ENCODE measurements at regions not wholly inside any gene's neighbourhood (a gene's known extent, or its start where the extent isn't known, plus 50 kb on each side); places are given as distances from the start of the nearest gene placed in this dataset.

DNA sequence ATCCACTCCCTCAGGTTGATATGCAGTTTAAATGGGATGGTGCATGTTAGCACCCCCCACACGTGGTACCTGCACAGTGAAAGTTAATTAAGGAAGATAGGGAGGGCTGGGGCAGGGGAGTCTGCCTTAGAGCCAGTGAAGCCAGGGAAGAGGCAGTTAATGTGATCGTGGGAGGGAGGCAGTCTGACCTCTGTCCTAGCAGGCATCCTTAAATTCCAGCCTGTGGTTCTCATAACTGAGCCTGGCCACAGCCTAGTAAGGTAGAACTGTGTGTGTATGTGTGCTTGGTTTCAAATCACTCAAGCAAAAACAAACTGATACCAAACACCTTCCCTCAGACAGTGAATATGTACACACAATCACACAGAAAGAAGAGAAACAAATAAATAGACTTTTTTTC, 319.1 kb upstream of the TLE3 start:
- WGBS, 2 donors: 49 to 60% methylated on average over 2 of the region's 2 CpGs
- Histone ChIP-seq H3K4me3 (ENCODE audit: low read length in 2 of 2) (no peak overlapping the region), H3K36me3 (ENCODE audit: control insufficient read depth in 1 of 2, insufficient read depth in 2 of 2, low read length in 1 of 2) (no peaks in the 10 kb centered on the region)

DNA sequence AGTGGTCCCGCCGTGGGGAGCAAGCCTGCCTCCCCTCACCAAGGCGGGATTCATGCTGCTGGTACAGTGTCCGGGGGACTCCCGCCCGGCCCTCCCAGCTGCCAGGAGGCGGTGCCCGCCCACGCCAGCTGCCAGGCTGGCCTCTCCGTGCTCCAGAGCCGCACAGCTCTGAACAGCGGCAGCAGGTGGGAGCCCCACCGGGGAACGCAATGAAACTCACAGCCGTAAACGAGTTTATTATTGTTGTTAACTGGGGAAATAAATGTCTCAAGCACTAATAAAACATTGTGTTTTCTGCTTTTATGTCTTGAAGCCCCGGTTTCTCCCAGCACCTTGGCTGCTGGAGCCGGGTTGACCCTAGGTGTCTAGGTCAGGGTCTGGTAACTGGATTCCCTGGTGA, 317.7 kb upstream of the TLE3 start:
- WGBS, 2 donors: 87 to 91% methylated on average over 18 of the region's 18 CpGs
- no peak for DNase-seq
- Histone ChIP-seq H3K36me3 (ENCODE audit: control insufficient read depth in 1 of 2, insufficient read depth in 2 of 2, low read length in 1 of 2) (no peaks in the 10 kb centered on the region), H3K4me3 (ENCODE audit: low read length in 2 of 2) (no peak overlapping the region), H3K9me3 (ENCODE audit: control insufficient read depth, low read length) (peaks cover 2% of the 10 kb centered on the region), H3K27ac (ENCODE audit: low read depth in 1 of 2, low read length in 2 of 2) (no peak overlapping the region), H3K27me3 (ENCODE audit: control insufficient read depth in 1 of 2, insufficient read depth in 2 of 2, low read length in 1 of 2) (no peaks in the 10 kb centered on the region), H3K4me1 (ENCODE audit: control insufficient read depth in 1 of 2, insufficient read depth in 2 of 2, low read length in 2 of 2) (no peaks in the 10 kb centered on the region)
- intact Hi-C loops (cut with DNase I): no loop called here
- ATAC-seq (ENCODE audit: low FRiP score): no peak

More for the DNA sequence above, 319.1 kb upstream of the TLE3 start:
- H3K4me1 ChIP-seq (ENCODE audit: control insufficient read depth in 1 of 2, insufficient read depth in 2 of 2, low read length in 2 of 2): no peaks in the 10 kb centered on the region
- ATAC-seq (ENCODE audit: low FRiP score) (no peak), DNase-seq (no peak)
- H3K9me3 ChIP-seq (ENCODE audit: control insufficient read depth, low read length): peaks cover 2% of the 10 kb centered on the region
- H3K27me3 ChIP-seq (ENCODE audit: control insufficient read depth in 1 of 2, insufficient read depth in 2 of 2, low read length in 1 of 2): no peaks in the 10 kb centered on the region
- intact Hi-C loops (cut with DNase I): no loop called here
- H3K27ac ChIP-seq (ENCODE audit: low read depth in 1 of 2, low read length in 2 of 2): no peak overlapping the region

DNA sequence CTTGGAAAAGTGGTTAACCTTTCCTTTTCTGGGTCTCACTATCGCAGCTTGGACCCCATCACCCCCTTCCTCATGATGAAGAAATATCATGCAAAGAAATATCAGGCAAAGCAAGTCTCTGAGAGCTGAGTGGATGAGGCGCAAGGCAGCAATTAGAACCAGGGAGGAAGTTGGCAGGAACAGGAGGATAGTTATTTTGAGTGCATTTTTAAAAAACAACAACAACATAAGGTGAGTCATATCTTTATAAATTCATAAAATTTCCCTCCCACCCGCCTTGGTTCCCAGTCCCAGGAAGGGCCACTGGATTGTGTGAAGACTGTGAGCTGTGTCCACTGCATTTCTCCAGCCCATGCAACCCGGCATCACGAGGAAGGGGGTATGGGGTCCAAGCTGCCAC, 316.9 kb upstream of the TLE3 start:
- no peak overlapping the region for H3K4me3 ChIP-seq (ENCODE audit: low read length in 2 of 2)
- 93 to 95% methylated on average over 5 of the region's 5 CpGs for WGBS, 2 donors

DNA sequence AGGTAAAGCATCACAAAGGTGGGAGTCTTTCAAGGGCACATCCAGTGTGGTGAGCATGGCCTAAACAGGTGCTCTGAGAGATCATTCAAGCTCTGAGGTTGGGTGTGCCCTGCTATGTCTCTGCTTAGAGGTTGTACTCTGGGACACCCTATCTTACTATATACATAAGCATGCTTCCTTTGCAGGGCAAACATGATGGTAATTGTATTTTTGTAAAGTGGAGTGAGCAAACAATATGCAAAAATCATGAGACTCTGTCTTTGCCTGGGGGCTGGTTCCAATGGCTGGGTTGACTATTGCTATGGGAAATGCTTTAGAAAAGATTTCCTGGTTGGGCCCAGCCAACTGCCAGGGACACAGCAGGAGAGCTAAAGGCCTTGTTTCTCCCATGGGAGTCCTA, 315.1 kb upstream of the TLE3 start:
- DNase-seq (no peak), ATAC-seq (ENCODE audit: low FRiP score) (no peak)
- peaks cover 6% of the 10 kb centered on the region for H3K9me3 ChIP-seq (ENCODE audit: control insufficient read depth, low read length)
- no peaks in the 10 kb centered on the region for H3K27me3 ChIP-seq (ENCODE audit: control insufficient read depth in 1 of 2, insufficient read depth in 2 of 2, low read length in 1 of 2)
- no peaks in the 10 kb centered on the region for H3K36me3 ChIP-seq (ENCODE audit: control insufficient read depth in 1 of 2, insufficient read depth in 2 of 2, low read length in 1 of 2)
- H3K4me3 ChIP-seq (ENCODE audit: low read length in 2 of 2): no peak overlapping the region
- intact Hi-C loops (cut with DNase I): no loop called here
- H3K4me1 ChIP-seq (ENCODE audit: control insufficient read depth in 1 of 2, insufficient read depth in 2 of 2, low read length in 2 of 2): no peaks in the 10 kb centered on the region
- H3K27ac ChIP-seq (ENCODE audit: low read depth in 1 of 2, low read length in 2 of 2): no peak overlapping the region

More for the DNA sequence above, 316.9 kb upstream of the TLE3 start:
- Histone ChIP-seq H3K4me1 (ENCODE audit: control insufficient read depth in 1 of 2, insufficient read depth in 2 of 2, low read length in 2 of 2) (no peaks in the 10 kb centered on the region), H3K27me3 (ENCODE audit: control insufficient read depth in 1 of 2, insufficient read depth in 2 of 2, low read length in 1 of 2) (no peaks in the 10 kb centered on the region), H3K9me3 (ENCODE audit: control insufficient read depth, low read length) (peaks cover 2% of the 10 kb centered on the region), H3K27ac (ENCODE audit: low read depth in 1 of 2, low read length in 2 of 2) (no peak overlapping the region), H3K36me3 (ENCODE audit: control insufficient read depth in 1 of 2, insufficient read depth in 2 of 2, low read length in 1 of 2) (no peaks in the 10 kb centered on the region)
- intact Hi-C loops (cut with DNase I): no loop called here
- ATAC-seq (ENCODE audit: low FRiP score) (no peak), DNase-seq (no peak)

DNA sequence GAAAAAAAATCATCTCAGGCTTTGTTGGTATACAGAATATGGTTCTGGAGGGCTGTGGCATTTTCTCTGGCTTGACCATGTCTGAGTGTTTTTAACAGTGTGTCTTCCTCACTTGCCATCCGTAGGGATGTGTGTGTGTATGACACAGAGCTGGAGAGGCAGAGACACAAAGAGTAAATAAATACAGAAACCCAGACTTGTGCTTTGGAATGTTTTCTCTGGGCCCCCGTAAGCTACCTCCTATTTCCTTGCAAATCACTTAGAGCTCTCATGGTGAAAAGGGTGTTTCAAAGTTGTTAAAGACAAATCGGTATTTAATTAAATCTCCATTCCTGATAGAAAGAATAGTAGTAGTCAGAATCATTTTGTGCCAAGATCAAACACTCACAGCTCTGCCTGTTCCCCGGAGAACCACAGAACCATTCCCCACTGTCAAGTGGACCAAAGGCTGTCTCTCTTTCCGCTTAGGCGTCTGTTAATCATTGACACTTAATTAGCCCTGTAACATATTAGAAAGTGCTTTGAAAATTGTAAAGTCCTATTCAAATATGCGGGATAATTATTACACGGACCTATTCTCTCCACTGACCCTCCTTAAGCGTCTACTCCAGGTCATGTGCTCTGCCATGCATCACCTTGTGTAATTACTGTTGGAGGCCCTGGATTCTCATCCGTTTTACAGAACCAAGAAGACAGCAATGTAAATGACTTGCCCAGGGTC, 313.6 kb upstream of the TLE3 start:
- Histone ChIP-seq H3K27ac (ENCODE audit: low read depth in 1 of 2, low read length in 2 of 2) (no peak overlapping the region), H3K4me1 (ENCODE audit: control insufficient read depth in 1 of 2, insufficient read depth in 2 of 2, low read length in 2 of 2) (no peaks in the 10 kb centered on the region), H3K9me3 (ENCODE audit: control insufficient read depth, low read length) (peaks cover 8% of the 10 kb centered on the region), H3K4me3 (ENCODE audit: low read length in 2 of 2) (no peak overlapping the region), H3K27me3 (ENCODE audit: control insufficient read depth in 1 of 2, insufficient read depth in 2 of 2, low read length in 1 of 2) (no peaks in the 10 kb centered on the region), H3K36me3 (ENCODE audit: control insufficient read depth in 1 of 2, insufficient read depth in 2 of 2, low read length in 1 of 2) (no peaks in the 10 kb centered on the region)
- DNase-seq: no peak
- no peak for ATAC-seq (ENCODE audit: low FRiP score)
- WGBS, 2 donors: 84 to 87% methylated on average over 10 of the region's 10 CpGs
- intact Hi-C loops (cut with DNase I): no loop called here

DNA sequence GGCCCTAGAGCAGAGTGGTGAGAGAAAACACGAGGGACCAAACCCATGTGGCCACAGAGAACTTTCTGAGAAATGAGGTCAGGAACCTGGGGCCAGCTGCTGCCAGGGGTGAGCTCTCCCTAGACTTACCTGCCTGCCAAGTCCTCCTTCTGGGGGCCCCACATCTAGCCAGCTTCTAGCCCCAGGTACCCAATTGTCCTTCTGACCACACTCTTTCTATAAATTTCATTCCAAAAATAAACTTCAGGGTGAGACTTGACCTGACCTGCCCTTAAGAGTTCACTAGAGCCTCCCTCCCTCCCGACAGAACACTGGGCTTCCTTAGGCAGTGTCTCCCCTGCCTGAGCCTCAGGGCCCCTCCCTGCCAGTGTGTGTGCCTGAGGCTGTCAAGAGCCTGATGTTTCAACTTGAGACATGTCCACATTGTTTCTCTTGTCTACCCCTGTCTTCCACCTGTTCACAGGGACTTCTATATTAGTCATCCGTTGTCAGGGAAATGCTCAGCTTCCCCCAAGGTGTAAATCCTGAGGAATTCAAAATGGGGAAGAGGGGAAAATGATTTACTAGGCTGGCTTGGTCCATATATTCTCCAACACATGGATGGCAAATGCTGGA, 312.8 kb upstream of the TLE3 start:
- peaks cover 8% of the 10 kb centered on the region for H3K9me3 ChIP-seq (ENCODE audit: control insufficient read depth, low read length)
- DNase-seq: no peak
- no peak overlapping the region for H3K27ac ChIP-seq (ENCODE audit: low read depth in 1 of 2, low read length in 2 of 2)
- H3K4me3 ChIP-seq (ENCODE audit: low read length in 2 of 2): no peak overlapping the region
- no peaks in the 10 kb centered on the region for H3K27me3 ChIP-seq (ENCODE audit: control insufficient read depth in 1 of 2, insufficient read depth in 2 of 2, low read length in 1 of 2)
- intact Hi-C loops (cut with DNase I): no loop called here
- no peak for ATAC-seq (ENCODE audit: low FRiP score)
- H3K4me1 ChIP-seq (ENCODE audit: control insufficient read depth in 1 of 2, insufficient read depth in 2 of 2, low read length in 2 of 2): no peaks in the 10 kb centered on the region
- no peaks in the 10 kb centered on the region for H3K36me3 ChIP-seq (ENCODE audit: control insufficient read depth in 1 of 2, insufficient read depth in 2 of 2, low read length in 1 of 2)
- 76 to 83% methylated on average over 3 of the region's 3 CpGs for WGBS, 2 donors

DNA sequence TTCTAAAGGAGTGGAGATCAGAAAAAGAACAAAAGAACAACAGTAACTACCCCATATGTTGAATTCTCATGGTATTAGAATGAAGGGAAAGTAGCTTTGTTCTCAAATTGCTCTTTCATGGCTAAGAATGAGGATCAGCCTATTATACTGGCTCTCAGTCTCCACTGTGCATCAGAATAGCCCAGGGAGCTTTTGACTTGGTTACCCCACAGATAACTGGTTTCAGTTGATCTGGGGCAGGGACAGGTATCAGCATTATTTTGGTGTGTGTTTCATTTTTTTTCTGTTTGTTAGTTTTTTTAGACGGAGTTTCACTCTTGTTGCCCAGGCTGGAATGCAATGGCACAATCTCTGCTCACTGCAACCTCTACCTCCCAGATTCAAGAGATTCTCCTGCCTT, 311.7 kb upstream of the TLE3 start:
- ATAC-seq (ENCODE audit: low FRiP score) (no peak), DNase-seq (no peak)
- Histone ChIP-seq H3K36me3 (ENCODE audit: control insufficient read depth in 1 of 2, insufficient read depth in 2 of 2, low read length in 1 of 2) (no peaks in the 10 kb centered on the region), H3K27ac (ENCODE audit: low read depth in 1 of 2, low read length in 2 of 2) (no peak overlapping the region), H3K27me3 (ENCODE audit: control insufficient read depth in 1 of 2, insufficient read depth in 2 of 2, low read length in 1 of 2) (no peaks in the 10 kb centered on the region), H3K4me1 (ENCODE audit: control insufficient read depth in 1 of 2, insufficient read depth in 2 of 2, low read length in 2 of 2) (no peaks in the 10 kb centered on the region), H3K4me3 (ENCODE audit: low read length in 2 of 2) (no peak overlapping the region), H3K9me3 (ENCODE audit: control insufficient read depth, low read length) (peaks cover 8% of the 10 kb centered on the region)
- WGBS, 2 donors: 80 to 83% methylated on average over 1 of the region's 1 CpG
- intact Hi-C loops (cut with DNase I): no loop called here

DNA sequence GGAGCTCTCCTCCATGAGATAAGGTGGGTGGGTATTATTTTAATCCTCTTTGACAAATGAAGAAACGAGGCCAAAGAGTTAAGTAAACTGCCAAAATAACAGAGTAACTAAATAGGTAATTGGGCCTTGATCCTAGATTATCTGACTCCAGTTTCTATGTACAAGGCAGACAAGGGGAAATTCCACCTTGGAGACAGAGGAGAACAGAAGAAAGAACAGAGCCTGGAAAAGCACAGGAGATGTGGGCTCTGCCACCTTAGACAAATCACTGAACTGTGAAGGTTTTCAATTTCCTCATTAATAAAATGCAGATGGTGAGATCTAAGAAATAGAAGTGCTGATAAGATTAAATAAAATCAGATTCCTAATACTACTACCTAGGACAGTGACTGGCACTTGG, 310.2 kb upstream of the TLE3 start:
- Histone ChIP-seq H3K36me3 (ENCODE audit: control insufficient read depth in 1 of 2, insufficient read depth in 2 of 2, low read length in 1 of 2) (no peaks in the 10 kb centered on the region), H3K4me1 (ENCODE audit: control insufficient read depth in 1 of 2, insufficient read depth in 2 of 2, low read length in 2 of 2) (no peaks in the 10 kb centered on the region), H3K9me3 (ENCODE audit: control insufficient read depth, low read length) (peaks cover 8% of the 10 kb centered on the region), H3K27me3 (ENCODE audit: control insufficient read depth in 1 of 2, insufficient read depth in 2 of 2, low read length in 1 of 2) (no peaks in the 10 kb centered on the region), H3K27ac (ENCODE audit: low read depth in 1 of 2, low read length in 2 of 2) (no peak overlapping the region), H3K4me3 (ENCODE audit: low read length in 2 of 2) (no peak overlapping the region)
- DNase-seq: no peak
- intact Hi-C loops (cut with DNase I): no loop called here
- WGBS, 2 donors: 84 to 94% methylated on average over 1 of the region's 1 CpG
- no peak for ATAC-seq (ENCODE audit: low FRiP score)

DNA sequence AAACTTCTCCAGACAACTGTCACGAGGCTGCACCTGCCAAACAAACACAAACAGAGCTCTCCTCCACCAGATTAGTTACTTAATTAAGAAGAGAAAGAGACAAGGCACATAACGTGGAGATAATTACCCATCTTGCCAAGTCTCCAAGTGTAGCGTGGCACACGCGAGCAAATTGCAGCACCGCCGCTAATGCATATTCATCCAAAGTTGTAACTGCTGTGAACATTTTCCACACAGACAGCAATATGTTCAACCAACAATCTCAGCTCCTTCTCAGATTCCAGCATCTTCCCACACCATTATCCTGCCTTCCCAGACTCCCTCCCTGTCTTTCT, 309.6 kb upstream of the TLE3 start:
- DNase-seq: no peak
- ATAC-seq (ENCODE audit: low FRiP score): no peak
- WGBS, 2 donors: 71 to 78% methylated on average over 7 of the region's 7 CpGs
- Histone ChIP-seq H3K9me3 (ENCODE audit: control insufficient read depth, low read length) (peaks cover 8% of the 10 kb centered on the region), H3K4me1 (ENCODE audit: control insufficient read depth in 1 of 2, insufficient read depth in 2 of 2, low read length in 2 of 2) (no peaks in the 10 kb centered on the region), H3K27me3 (ENCODE audit: control insufficient read depth in 1 of 2, insufficient read depth in 2 of 2, low read length in 1 of 2) (no peaks in the 10 kb centered on the region), H3K27ac (ENCODE audit: low read depth in 1 of 2, low read length in 2 of 2) (no peak overlapping the region), H3K4me3 (ENCODE audit: low read length in 2 of 2) (no peak overlapping the region), H3K36me3 (ENCODE audit: control insufficient read depth in 1 of 2, insufficient read depth in 2 of 2, low read length in 1 of 2) (no peaks in the 10 kb centered on the region)
- intact Hi-C loops (cut with DNase I): no loop called here

Data from aorta (tissue), 5 donors.